ENCODE measurements at regions not wholly inside any gene's neighbourhood (a gene's known extent, or its start where the extent isn't known, plus 50 kb on each side); places are given as distances from the start of the nearest gene placed in this dataset.
"Not testable (repeated sequence)": the region's sequence is repeated elsewhere in the genome, so short reads cannot be mapped to it uniquely, and the experiment has no call there.

DNA sequence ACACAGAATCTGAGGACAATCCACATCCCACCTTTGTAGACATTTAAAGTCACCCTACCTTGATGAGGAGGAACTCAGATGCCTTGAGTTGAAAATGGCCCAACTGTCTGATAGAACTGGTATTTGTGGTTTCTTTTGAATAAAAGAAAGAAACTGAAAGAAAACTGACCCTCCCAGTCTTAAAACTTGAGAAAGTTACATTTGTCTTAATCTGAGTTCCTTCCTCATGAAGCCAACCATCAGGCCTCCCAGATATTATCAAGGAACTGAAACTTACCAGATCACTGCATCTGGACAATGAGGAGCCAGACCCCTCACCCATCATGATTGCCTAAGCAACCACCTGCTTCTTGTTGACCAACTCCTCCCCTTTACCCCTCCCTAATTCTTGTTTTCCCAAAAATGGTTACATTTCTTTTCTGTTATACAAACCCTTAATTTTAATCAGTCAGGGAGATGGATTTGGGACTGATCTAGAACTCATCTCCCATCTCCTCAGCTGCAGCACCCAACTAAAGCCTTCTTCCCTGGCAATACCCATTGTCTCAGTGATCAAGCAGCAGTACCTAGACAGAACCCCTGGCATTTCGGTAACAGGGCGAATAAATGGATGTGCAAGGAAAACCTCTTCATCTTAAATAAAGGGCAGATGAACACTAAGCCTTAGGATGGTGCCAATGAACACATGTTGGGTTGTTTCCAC, 72.0 kb upstream of the RESF1 start:
- peaks cover 4% of the 10 kb centered on the region for H3K27me3 Mint-ChIP-seq (ENCODE audit: unreplicated experiment)
- no peak for DNase-seq (ENCODE audit: low spot score)
- TF ChIP-seq, protein P1, sequence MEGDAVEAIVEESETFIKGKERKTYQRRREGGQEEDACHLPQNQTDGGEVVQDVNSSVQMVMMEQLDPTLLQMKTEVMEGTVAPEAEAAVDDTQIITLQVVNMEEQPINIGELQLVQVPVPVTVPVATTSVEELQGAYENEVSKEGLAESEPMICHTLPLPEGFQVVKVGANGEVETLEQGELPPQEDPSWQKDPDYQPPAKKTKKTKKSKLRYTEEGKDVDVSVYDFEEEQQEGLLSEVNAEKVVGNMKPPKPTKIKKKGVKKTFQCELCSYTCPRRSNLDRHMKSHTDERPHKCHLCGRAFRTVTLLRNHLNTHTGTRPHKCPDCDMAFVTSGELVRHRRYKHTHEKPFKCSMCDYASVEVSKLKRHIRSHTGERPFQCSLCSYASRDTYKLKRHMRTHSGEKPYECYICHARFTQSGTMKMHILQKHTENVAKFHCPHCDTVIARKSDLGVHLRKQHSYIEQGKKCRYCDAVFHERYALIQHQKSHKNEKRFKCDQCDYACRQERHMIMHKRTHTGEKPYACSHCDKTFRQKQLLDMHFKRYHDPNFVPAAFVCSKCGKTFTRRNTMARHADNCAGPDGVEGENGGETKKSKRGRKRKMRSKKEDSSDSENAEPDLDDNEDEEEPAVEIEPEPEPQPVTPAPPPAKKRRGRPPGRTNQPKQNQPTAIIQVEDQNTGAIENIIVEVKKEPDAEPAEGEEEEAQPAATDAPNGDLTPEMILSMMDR (IDR thresholded peaks at IDR 0.05; ENCODE audit: unreplicated experiment), result no peak
- H3K36me3 Mint-ChIP-seq (ENCODE audit: low read depth, unreplicated experiment), result peaks cover 23% of the 10 kb centered on the region
- peak overlapping the region; percentile 42 for H3K4me3 Mint-ChIP-seq (ENCODE audit: unreplicated experiment)
- H3K4me1 Mint-ChIP-seq (ENCODE audit: unreplicated experiment), result no peaks in the 10 kb centered on the region
- no peak overlapping the region for H3K27ac Mint-ChIP-seq (ENCODE audit: unreplicated experiment)
- peaks cover 6% of the 10 kb centered on the region for H3K9me3 Mint-ChIP-seq (ENCODE audit: unreplicated experiment)

- peaks cover 16% of the 10 kb centered on the region for H3K36me3 Mint-ChIP-seq (ENCODE audit: low read depth, unreplicated experiment)
- H3K27ac Mint-ChIP-seq (ENCODE audit: unreplicated experiment); H3K27me3 Mint-ChIP-seq (ENCODE audit: unreplicated experiment); H3K4me1 Mint-ChIP-seq (ENCODE audit: unreplicated experiment); DNase-seq (ENCODE audit: low spot score); H3K9me3 Mint-ChIP-seq (ENCODE audit: unreplicated experiment); H3K4me3 Mint-ChIP-seq (ENCODE audit: unreplicated experiment): not testable (repeated sequence)
Observed at GRCh38 chr12:31882682-31883081, 76.5 kb upstream of the RESF1 start.

DNA sequence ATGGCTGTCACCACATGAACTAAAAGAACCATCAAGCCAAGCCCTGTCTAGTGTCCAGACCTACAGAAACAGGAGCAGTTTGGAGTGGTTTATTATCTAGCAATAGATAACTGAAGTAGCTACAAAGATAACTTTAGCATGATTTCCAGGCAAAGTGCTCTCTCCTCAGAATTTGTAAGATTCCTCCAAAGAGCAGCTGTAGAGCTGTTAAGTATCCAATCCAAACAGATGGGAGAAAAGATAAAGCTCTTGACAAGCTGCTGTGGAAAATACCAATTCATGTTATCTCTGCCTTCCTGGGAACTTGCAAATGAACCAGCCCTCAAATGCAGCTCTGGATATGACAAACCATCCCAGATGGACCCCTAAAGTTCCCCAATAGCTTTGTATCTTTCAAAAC, 78.9 kb upstream of the RESF1 start:
- Mint-ChIP-seq H3K4me3 (ENCODE audit: unreplicated experiment) (no peak overlapping the region), H3K36me3 (ENCODE audit: low read depth, unreplicated experiment) (peaks cover 9% of the 10 kb centered on the region), H3K27ac (ENCODE audit: unreplicated experiment) (no peak overlapping the region), H3K4me1 (ENCODE audit: unreplicated experiment) (peaks cover 16% of the 10 kb centered on the region), H3K9me3 (ENCODE audit: unreplicated experiment) (no peaks in the 10 kb centered on the region), H3K27me3 (ENCODE audit: unreplicated experiment) (no peaks in the 10 kb centered on the region)
- TF ChIP-seq, protein P1 (IDR thresholded peaks at IDR 0.05; ENCODE audit: unreplicated experiment), result no peak
- no peak for DNase-seq (ENCODE audit: low spot score)

GRCh38 chr12:31877884-31878283, 81.3 kb upstream of the RESF1 start:
- no peak overlapping the region for H3K4me3 Mint-ChIP-seq (ENCODE audit: unreplicated experiment)
- no peak for DNase-seq (ENCODE audit: low spot score)
- peaks cover 15% of the 10 kb centered on the region for H3K9me3 Mint-ChIP-seq (ENCODE audit: unreplicated experiment)
- H3K4me1 Mint-ChIP-seq (ENCODE audit: unreplicated experiment), result peaks cover 28% of the 10 kb centered on the region
- H3K36me3 Mint-ChIP-seq (ENCODE audit: low read depth, unreplicated experiment), result peaks cover 15% of the 10 kb centered on the region
- H3K27ac Mint-ChIP-seq (ENCODE audit: unreplicated experiment), result peak overlapping the region; percentile 43
- peaks cover 11% of the 10 kb centered on the region for H3K27me3 Mint-ChIP-seq (ENCODE audit: unreplicated experiment)
- TF ChIP-seq, protein P1 (IDR thresholded peaks at IDR 0.05; ENCODE audit: unreplicated experiment), result no peak

GRCh38 chr12:31876568-31877424, 82.4 kb upstream of the RESF1 start:
- peak; percentile 4 for DNase-seq (ENCODE audit: low spot score)
- Mint-ChIP-seq H3K27ac (ENCODE audit: unreplicated experiment) (peak overlapping the region; percentile 90), H3K27me3 (ENCODE audit: unreplicated experiment) (peaks cover 16% of the 10 kb centered on the region), H3K9me3 (ENCODE audit: unreplicated experiment) (peaks cover 22% of the 10 kb centered on the region), H3K4me3 (ENCODE audit: unreplicated experiment) (no peak overlapping the region), H3K4me1 (ENCODE audit: unreplicated experiment) (peaks cover 28% of the 10 kb centered on the region), H3K36me3 (ENCODE audit: low read depth, unreplicated experiment) (peaks cover 22% of the 10 kb centered on the region)
- TF ChIP-seq, protein P1 (IDR thresholded peaks at IDR 0.05; ENCODE audit: unreplicated experiment), result no peak

Data from endothelial cell (in vitro differentiated cells).